ENCODE measurements at regions not wholly inside any gene's neighbourhood (a gene's known extent, or its start where the extent isn't known, plus 50 kb on each side); places are given as distances from the start of the nearest gene placed in this dataset.

DNA sequence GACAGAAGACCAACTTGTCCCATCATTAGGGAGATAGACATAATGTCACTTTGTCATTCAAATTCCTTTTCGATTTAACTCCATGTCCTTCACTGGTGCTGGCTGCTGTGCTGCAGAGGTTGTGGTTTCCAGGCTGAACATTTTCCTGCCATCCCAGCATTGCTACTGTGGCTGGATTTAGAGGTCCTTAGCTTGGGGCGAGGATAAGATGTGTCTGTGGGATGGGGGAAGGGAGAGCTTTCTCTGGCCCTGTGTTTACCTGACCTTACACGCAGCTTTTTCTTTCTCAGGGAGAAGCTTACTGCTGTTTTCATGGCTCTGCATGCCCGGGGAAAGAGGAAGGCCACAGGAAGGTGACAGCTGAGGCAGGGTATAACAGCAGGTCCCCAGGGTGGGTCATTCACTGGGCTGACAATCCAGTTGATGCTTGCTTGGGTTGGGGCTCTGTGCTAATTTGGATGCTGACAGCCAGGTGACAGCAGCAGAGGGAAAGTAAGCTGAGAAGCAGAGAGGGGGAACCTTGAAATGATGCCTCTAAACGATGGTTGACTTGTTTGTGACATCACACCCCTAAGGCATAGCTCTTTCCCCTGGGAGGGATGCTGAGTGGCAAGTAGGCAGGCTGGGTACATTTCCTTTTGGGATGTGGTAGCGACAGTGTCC lies 326.9 kb upstream of the CTNNB1 start:
- Histone ChIP-seq H3K79me2 (ENCODE audit: low read depth) (no peaks in the 10 kb centered on the region), H3K4me1 (peaks cover 13% of the 10 kb centered on the region), H3K9ac (no peak overlapping the region), H2AFZ (replicated peaks) (no peak overlapping the region), H3F3A (ENCODE audit: low read depth) (no peaks in the 10 kb centered on the region), H3K9me3 (ENCODE audit: low read depth) (no peaks in the 10 kb centered on the region), H3K27me3 (no peaks in the 10 kb centered on the region), H3K4me2 (no peak overlapping the region), H4K20me1 (ENCODE audit: low read depth) (no peaks in the 10 kb centered on the region), H3K36me3 (no peaks in the 10 kb centered on the region), H3K27ac (no peak overlapping the region), H3K4me3 (no peak overlapping the region)
- Mint-ChIP-seq H3K27ac (no peak overlapping the region), H3K27me3 (ENCODE audit: insufficient read depth, low read depth) (peaks cover 4% of the 10 kb centered on the region), H3K36me3 (no peaks in the 10 kb centered on the region), H3K4me3 (no peak overlapping the region), H3K9me3 (no peaks in the 10 kb centered on the region), H3K4me1 (peaks cover 12% of the 10 kb centered on the region)
- no peak for DNase-seq (ENCODE audit: low spot score)
- TF ChIP-seq EZH2phosphoT487 (IDR thresholded peaks at IDR 0.05) = no peak
- TF ChIP-seq, protein P1, sequence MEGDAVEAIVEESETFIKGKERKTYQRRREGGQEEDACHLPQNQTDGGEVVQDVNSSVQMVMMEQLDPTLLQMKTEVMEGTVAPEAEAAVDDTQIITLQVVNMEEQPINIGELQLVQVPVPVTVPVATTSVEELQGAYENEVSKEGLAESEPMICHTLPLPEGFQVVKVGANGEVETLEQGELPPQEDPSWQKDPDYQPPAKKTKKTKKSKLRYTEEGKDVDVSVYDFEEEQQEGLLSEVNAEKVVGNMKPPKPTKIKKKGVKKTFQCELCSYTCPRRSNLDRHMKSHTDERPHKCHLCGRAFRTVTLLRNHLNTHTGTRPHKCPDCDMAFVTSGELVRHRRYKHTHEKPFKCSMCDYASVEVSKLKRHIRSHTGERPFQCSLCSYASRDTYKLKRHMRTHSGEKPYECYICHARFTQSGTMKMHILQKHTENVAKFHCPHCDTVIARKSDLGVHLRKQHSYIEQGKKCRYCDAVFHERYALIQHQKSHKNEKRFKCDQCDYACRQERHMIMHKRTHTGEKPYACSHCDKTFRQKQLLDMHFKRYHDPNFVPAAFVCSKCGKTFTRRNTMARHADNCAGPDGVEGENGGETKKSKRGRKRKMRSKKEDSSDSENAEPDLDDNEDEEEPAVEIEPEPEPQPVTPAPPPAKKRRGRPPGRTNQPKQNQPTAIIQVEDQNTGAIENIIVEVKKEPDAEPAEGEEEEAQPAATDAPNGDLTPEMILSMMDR (IDR thresholded peaks at IDR 0.05) = no peak
- TF ChIP-seq EZH2 (IDR thresholded peaks at IDR 0.05) = no peak

DNA sequence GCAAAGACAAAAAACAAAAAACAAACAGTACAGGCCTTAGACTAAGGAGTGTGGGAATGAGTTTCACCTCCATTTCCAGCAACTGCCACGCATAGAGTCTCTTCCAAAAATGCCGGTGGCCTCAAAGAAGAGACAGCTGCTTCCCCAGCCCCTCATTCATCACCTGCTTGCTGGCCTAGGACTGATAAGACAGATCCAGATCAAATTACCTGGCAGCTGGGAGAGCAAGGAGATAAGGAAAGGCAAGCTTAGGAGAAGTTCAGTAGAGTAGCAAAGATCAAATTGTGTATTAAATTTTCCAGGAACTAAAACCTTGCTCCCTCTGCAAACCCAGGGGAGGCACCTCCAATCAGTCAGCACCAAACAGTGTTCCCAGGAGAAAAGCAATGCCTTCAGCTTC lies 325.8 kb upstream of the CTNNB1 start:
- H3K27ac Mint-ChIP-seq = no peak overlapping the region
- H3K27ac ChIP-seq = no peak overlapping the region
- H2AFZ ChIP-seq (replicated peaks) = no peak overlapping the region
- H3K27me3 Mint-ChIP-seq (ENCODE audit: insufficient read depth, low read depth) = peaks cover 4% of the 10 kb centered on the region
- peaks cover 24% of the 10 kb centered on the region for H3K4me1 ChIP-seq
- H3K9me3 ChIP-seq (ENCODE audit: low read depth) = no peaks in the 10 kb centered on the region
- no peak overlapping the region for H3K9ac ChIP-seq
- H3K4me3 Mint-ChIP-seq = no peak overlapping the region
- no peak overlapping the region for H3K4me2 ChIP-seq
- no peaks in the 10 kb centered on the region for H3F3A ChIP-seq (ENCODE audit: low read depth)
- H3K4me1 Mint-ChIP-seq = peaks cover 19% of the 10 kb centered on the region
- H3K36me3 ChIP-seq = no peaks in the 10 kb centered on the region
- no peak for DNase-seq (ENCODE audit: low spot score)
- no peak overlapping the region for H3K4me3 ChIP-seq
- no peaks in the 10 kb centered on the region for H4K20me1 ChIP-seq (ENCODE audit: low read depth)
- no peaks in the 10 kb centered on the region for H3K9me3 Mint-ChIP-seq
- no peaks in the 10 kb centered on the region for H3K27me3 ChIP-seq
- TF ChIP-seq EZH2phosphoT487 (IDR thresholded peaks at IDR 0.05) (no peak), EZH2 (IDR thresholded peaks at IDR 0.05) (no peak)
- TF ChIP-seq, protein P1 (IDR thresholded peaks at IDR 0.05) = no peak
- no peaks in the 10 kb centered on the region for H3K79me2 ChIP-seq (ENCODE audit: low read depth)
- no peaks in the 10 kb centered on the region for H3K36me3 Mint-ChIP-seq

DNA sequence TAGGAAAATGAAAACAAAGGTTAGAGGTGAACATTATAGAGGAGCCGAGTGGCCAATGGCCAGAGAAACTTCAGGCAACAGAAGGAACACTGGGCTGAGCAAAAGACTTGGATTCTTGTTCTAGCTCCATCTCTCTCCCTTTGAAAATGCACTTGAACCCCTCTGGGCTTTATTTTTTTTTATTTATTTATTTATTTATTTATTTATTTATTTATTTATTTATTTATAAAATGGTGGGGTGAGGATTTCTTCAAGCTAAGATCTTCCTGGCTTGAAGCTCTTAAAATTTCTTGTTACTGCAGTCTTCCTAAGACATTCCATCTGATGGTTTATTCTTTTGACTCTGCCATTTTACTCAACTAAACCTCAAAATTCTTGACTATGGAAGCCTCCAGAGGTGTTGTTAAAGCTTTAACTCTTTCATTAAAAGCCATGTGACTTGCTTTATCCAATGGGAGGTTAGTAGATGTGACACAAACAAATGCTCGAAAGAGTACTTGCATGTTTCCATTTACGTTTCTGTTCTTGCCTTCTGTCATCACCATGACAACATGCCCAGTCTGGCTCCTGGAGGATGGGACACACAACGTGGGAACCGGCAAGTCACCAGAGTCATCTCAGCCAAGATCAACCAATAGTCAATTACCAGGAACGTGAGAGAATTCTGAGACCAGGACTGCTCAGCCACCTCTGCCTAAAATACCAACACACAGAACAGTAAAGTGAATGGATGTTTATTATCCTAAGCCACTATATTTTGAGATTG lies 325.2 kb upstream of the CTNNB1 start:
- no peak overlapping the region for H3K27ac ChIP-seq
- H3K36me3 Mint-ChIP-seq = no peaks in the 10 kb centered on the region
- H3K4me3 ChIP-seq = no peak overlapping the region

More for the DNA sequence above, 325.2 kb upstream of the CTNNB1 start:
- Histone ChIP-seq H4K20me1 (ENCODE audit: low read depth) (no peaks in the 10 kb centered on the region), H3K27me3 (no peaks in the 10 kb centered on the region), H2AFZ (replicated peaks) (no peak overlapping the region), H3K9me3 (ENCODE audit: low read depth) (no peaks in the 10 kb centered on the region), H3K9ac (no peak overlapping the region), H3K36me3 (no peaks in the 10 kb centered on the region), H3K4me1 (peaks cover 27% of the 10 kb centered on the region), H3F3A (ENCODE audit: low read depth) (peaks cover 6% of the 10 kb centered on the region), H3K79me2 (ENCODE audit: low read depth) (no peaks in the 10 kb centered on the region), H3K4me2 (no peak overlapping the region)
- no peak overlapping the region for H3K4me3 Mint-ChIP-seq
- TF ChIP-seq EZH2 (IDR thresholded peaks at IDR 0.05) = no peak
- no peak for TF ChIP-seq EZH2phosphoT487 (IDR thresholded peaks at IDR 0.05)
- TF ChIP-seq, protein P1 (IDR thresholded peaks at IDR 0.05) = no peak
- H3K27ac Mint-ChIP-seq = no peak overlapping the region
- DNase-seq (ENCODE audit: low spot score) = no peak
- no peaks in the 10 kb centered on the region for H3K9me3 Mint-ChIP-seq
- peaks cover 4% of the 10 kb centered on the region for H3K27me3 Mint-ChIP-seq (ENCODE audit: insufficient read depth, low read depth)
- H3K4me1 Mint-ChIP-seq = peaks cover 21% of the 10 kb centered on the region

All from neural progenitor cell (in vitro differentiated cells).